ENCODE measurements at regions not wholly inside any gene's neighbourhood (a gene's known extent, or its start where the extent isn't known, plus 50 kb on each side); places are given as distances from the start of the nearest gene placed in this dataset.
A peak's percentile ranks its signal among the peaks of the same experiment; 100 is the strongest.

DNA sequence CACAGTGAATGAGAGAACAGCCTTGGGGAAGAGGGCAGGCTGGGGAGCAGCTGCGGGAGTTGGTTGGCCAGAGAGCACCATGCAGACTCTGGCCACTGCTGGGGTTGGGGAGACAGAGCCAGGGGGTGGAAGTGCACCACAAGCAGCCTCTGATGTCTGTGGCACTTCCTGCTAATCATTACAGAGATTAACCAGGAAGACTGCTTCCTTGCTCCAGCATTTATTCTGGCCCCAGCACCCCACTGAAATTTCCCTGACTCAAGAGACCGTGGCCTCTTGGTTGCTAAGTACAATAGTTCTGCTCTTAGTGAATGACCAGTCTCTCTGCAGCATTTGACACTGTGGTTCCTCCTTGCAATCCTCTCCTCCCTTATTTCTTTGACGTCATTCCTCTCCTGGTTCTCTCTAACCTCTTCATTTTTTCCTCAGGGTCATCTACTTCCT lies 266.2 kb upstream of the ROPN1 start:
- H3K27ac ChIP-seq: no peak overlapping the region
- TF ChIP-seq, protein P1, sequence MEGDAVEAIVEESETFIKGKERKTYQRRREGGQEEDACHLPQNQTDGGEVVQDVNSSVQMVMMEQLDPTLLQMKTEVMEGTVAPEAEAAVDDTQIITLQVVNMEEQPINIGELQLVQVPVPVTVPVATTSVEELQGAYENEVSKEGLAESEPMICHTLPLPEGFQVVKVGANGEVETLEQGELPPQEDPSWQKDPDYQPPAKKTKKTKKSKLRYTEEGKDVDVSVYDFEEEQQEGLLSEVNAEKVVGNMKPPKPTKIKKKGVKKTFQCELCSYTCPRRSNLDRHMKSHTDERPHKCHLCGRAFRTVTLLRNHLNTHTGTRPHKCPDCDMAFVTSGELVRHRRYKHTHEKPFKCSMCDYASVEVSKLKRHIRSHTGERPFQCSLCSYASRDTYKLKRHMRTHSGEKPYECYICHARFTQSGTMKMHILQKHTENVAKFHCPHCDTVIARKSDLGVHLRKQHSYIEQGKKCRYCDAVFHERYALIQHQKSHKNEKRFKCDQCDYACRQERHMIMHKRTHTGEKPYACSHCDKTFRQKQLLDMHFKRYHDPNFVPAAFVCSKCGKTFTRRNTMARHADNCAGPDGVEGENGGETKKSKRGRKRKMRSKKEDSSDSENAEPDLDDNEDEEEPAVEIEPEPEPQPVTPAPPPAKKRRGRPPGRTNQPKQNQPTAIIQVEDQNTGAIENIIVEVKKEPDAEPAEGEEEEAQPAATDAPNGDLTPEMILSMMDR (conservative IDR thresholded peaks at IDR 0.05): no peak

- TF ChIP-seq, protein P1 (conservative IDR thresholded peaks at IDR 0.05): no peak
- H3K27ac ChIP-seq: no peak overlapping the region
Measured at GRCh38 chr3:124260206-124260915, 268.4 kb upstream of the ROPN1 start.

- H3K27ac ChIP-seq: no peak overlapping the region
- TF ChIP-seq, protein P1 (conservative IDR thresholded peaks at IDR 0.05): no peak
Measured at GRCh38 chr3:124261306-124261705, 269.4 kb upstream of the ROPN1 start.

DNA sequence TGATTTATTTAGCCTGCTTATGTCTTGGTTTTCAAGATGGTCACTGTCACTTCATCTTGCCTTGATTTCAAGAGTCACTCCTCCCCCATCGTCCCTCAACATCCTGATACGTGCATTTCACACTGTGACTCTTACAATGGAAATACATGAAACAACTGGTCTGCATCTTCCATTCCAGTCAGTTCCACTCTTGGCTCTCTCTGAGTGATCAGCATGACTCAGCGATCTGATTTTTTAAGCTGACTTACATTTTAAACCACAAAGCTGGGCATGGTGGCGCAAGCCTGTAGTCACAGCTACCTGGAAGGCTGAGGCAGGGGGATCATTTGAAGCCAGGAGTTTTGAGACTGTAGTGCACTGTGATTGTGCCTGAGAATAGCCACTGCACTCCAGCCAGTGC lies 271.2 kb upstream of the ROPN1 start:
- H3K27ac ChIP-seq: no peak overlapping the region
- TF ChIP-seq, protein P1 (conservative IDR thresholded peaks at IDR 0.05): no peak

GRCh38 chr3:124264346-124264745 lies 272.4 kb upstream of the ROPN1 start:
- H3K27ac ChIP-seq: no peak overlapping the region
- TF ChIP-seq, protein P1 (conservative IDR thresholded peaks at IDR 0.05): no peak

DNA sequence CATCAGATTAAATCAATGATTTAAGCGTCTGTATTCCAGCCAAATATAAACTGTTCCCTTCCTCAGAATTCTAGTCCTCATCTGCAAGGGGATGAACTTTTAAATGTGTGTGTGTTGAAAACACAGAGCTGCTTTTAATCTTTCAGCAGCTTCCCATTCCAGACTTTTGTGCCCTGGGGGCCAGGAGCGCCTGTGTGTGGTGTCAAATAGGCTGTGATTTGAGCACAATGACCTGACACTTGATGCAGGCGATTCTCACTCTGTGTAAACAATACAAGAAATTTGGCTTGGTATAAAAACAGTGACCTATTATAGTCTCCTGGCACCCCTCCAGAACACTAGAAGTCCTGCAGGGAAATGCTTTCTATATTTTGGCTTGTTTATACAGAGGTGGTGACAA lies 274.6 kb upstream of the ROPN1 start:
- H3K27ac ChIP-seq: peak overlapping the region; percentile 1; the same call in 1 of the 2 replicates
- TF ChIP-seq, protein P1 (conservative IDR thresholded peaks at IDR 0.05): no peak

DNA sequence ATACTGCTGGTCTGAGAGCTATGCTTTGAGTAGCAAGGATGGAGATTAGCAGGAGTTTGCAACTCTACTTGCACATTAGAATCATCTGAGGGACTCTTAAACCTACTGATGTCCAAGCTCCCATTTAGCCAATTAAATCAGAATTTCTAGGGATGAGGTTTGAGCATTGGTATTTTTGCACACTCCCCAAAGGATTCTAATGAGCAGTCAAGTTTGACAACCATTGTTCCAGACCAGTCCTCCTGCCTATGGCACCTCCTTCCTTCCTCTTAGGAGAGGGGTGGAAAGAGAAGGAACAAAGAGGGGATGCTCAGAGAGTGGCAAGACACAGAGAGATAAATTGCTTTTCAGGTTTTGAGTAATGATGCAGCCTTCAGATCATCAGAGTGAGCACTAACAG lies 275.5 kb upstream of the ROPN1 start:
- TF ChIP-seq, protein P1 (conservative IDR thresholded peaks at IDR 0.05): no peak
- no peak overlapping the region for H3K27ac ChIP-seq
